Fibroblast of lung (primary cell): ENCODE measurements at regions not wholly inside any gene's neighbourhood (a gene's known extent, or its start where the extent isn't known, plus 50 kb on each side); places are given as distances from the start of the nearest gene placed in this dataset.

Experiments used
- DNase-seq, 2 donors: peaks; one replicate each; pipeline versions ENCODE4 v3.0.0 to v3.0.0-alpha.2; 2010; ENCODE audit warnings: low read depth in 2 of 2
- H2AFZ ChIP-seq: 2 replicates; pipeline ENCODE4 v1.5.1; 2012; ENCODE audit warnings: low read length, control low read depth, inconsistent platforms
- H3K27ac ChIP-seq: 2 replicates; pipeline ENCODE4 v1.5.1; 2011; ENCODE audit warnings: low read length, control low read depth; ENCODE audit not compliant: insufficient read depth
- H3K27me3 ChIP-seq: 2 replicates; pipeline ENCODE4 v1.5.1; 2011; ENCODE audit warnings: mild to moderate bottlenecking, low read length; ENCODE audit not compliant: control insufficient read depth, insufficient read depth
- H3K36me3 ChIP-seq: 2 replicates; pipeline ENCODE4 v1.5.1; 2011; ENCODE audit warnings: low read length; ENCODE audit not compliant: control insufficient read depth, insufficient read depth
- H3K4me1 ChIP-seq: 2 replicates; pipeline ENCODE4 v1.5.1; 2011; ENCODE audit warnings: low read length; ENCODE audit not compliant: control insufficient read depth, insufficient read depth; ENCODE audit errors: extremely low read depth
- H3K4me2 ChIP-seq: 2 replicates; pipeline ENCODE4 v1.5.1; 2011; ENCODE audit warnings: low read length, control low read depth; ENCODE audit not compliant: insufficient read depth; ENCODE audit errors: extremely low read depth
- H3K4me3 ChIP-seq, 4 experiments: fragments of 200-600 bp in 1 of 4; sonication (generic) in 1 of 4; replicated peaks in 1 of 4; 2 replicates each; pipeline ENCODE4 v1.5.1; 2011 to 2016; ENCODE audit warnings: low read length in 4 of 4, low read depth in 3 of 4, mild to moderate bottlenecking in 3 of 4, control low read depth in 2 of 4, inconsistent platforms in 1 of 4, mixed read lengths in 1 of 4; ENCODE audit not compliant: insufficient read depth in 1 of 4; ENCODE audit errors: control extremely low read depth in 1 of 4
- H3K79me2 ChIP-seq: 2 replicates; pipeline ENCODE4 v1.5.1; 2012; ENCODE audit warnings: mild to moderate bottlenecking, low read length, inconsistent platforms; ENCODE audit not compliant: control insufficient read depth, insufficient read depth
- H3K9ac ChIP-seq: 2 replicates; pipeline ENCODE4 v1.5.1; 2011; ENCODE audit warnings: mild to moderate bottlenecking, low read length, control low read depth; ENCODE audit not compliant: insufficient read depth
- H3K9me3 ChIP-seq: 2 replicates; pipeline ENCODE4 v1.5.1; 2012; ENCODE audit warnings: low read depth, low read length; ENCODE audit not compliant: control insufficient read depth, insufficient read depth
- H4K20me1 ChIP-seq: 2 replicates; pipeline ENCODE4 v1.5.1; 2011; ENCODE audit warnings: low read length; ENCODE audit not compliant: control insufficient read depth, insufficient read depth; ENCODE audit errors: extremely low read depth
- EZH2 ChIP-seq: IDR thresholded peaks from 2 replicates; pipeline ENCODE4 v1.5.1; 2012; ENCODE audit warnings: low read length, control low read depth, mild to moderate bottlenecking; ENCODE audit errors: missing control alignments
- TF ChIP-seq, protein P1 (sequence below), 2 donors: IDR thresholded peaks in 1 of 2; conservative IDR thresholded peaks in 1 of 2; 1 replicate in 1 of 2; 2 replicates in 1 of 2; pipeline ENCODE4 v1.5.1; 2011 to 2012; ENCODE audit warnings: low read length in 2 of 2, control low read depth in 1 of 2, inconsistent platforms in 1 of 2, low read depth in 1 of 2, mild to moderate bottlenecking in 1 of 2

DNA sequence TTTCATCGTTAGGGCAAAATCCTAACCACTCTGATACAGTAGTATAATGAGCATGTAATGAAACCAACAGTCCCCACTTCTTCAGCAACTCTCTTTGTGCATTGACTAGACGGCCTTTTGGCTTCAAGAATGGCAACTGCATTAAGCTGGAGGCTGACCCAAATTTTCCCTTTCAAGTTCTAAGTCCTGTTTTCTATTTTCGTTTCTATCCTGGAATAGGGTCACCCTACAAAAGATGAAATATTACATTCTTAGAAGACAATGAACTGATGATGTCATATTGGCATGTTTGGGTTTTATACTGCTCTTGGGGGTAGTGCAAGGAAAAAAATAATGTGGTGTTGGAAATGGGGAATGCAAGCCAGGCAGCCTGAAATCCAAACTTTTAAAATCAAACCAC lies 254.4 kb downstream of the ETAA1 start:
- no peak overlapping the region for H3K9ac ChIP-seq
- H3K36me3 ChIP-seq, result no peaks in the 10 kb centered on the region
- H2AFZ ChIP-seq, result no peak overlapping the region
- TF ChIP-seq, protein P1, sequence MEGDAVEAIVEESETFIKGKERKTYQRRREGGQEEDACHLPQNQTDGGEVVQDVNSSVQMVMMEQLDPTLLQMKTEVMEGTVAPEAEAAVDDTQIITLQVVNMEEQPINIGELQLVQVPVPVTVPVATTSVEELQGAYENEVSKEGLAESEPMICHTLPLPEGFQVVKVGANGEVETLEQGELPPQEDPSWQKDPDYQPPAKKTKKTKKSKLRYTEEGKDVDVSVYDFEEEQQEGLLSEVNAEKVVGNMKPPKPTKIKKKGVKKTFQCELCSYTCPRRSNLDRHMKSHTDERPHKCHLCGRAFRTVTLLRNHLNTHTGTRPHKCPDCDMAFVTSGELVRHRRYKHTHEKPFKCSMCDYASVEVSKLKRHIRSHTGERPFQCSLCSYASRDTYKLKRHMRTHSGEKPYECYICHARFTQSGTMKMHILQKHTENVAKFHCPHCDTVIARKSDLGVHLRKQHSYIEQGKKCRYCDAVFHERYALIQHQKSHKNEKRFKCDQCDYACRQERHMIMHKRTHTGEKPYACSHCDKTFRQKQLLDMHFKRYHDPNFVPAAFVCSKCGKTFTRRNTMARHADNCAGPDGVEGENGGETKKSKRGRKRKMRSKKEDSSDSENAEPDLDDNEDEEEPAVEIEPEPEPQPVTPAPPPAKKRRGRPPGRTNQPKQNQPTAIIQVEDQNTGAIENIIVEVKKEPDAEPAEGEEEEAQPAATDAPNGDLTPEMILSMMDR (conservative IDR thresholded peaks at IDR 0.05 in 1 of 2, IDR thresholded peaks at IDR 0.05 in 1 of 2; ENCODE audit: low read depth in 1 of 2, low read length in 2 of 2), result no peak
- no peak for TF ChIP-seq EZH2
- H3K27me3 ChIP-seq, result no peaks in the 10 kb centered on the region
- H3K79me2 ChIP-seq, result no peaks in the 10 kb centered on the region
- H4K20me1 ChIP-seq, result no peaks in the 10 kb centered on the region
- no peak overlapping the region for H3K4me2 ChIP-seq
- no peak for DNase-seq
- peaks cover 5% of the 10 kb centered on the region for H3K4me1 ChIP-seq
- H3K9me3 ChIP-seq, result no peaks in the 10 kb centered on the region
- no peak overlapping the region for H3K4me3 ChIP-seq
- H3K27ac ChIP-seq, result no peak overlapping the region

DNA sequence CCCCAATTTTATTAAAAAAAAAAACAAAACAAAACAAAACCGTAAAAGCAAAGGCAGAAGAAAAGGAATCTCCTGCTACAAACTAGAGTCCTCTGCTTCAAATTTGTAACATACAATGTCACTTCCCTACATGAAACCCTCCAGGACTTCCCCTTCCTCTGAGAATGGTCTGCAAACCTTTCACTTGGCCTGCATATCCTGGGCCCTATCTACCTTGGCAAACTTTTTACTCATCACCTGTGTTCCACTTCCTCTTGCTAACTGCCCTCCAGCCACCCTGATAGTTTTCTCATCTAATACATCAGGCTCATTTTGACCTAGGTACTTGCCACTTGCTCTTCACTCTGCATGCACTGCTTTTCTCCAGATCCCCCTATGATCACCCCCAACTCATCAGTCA lies 255.5 kb downstream of the ETAA1 start:
- Histone ChIP-seq H3K4me2 (no peak overlapping the region), H3K4me3 (no peak overlapping the region), H3K79me2 (no peaks in the 10 kb centered on the region), H3K4me1 (peaks cover 5% of the 10 kb centered on the region), H3K27me3 (no peaks in the 10 kb centered on the region), H3K9ac (no peak overlapping the region), H3K9me3 (no peaks in the 10 kb centered on the region), H4K20me1 (no peaks in the 10 kb centered on the region), H3K36me3 (no peaks in the 10 kb centered on the region), H2AFZ (no peak overlapping the region), H3K27ac (no peak overlapping the region)
- no peak for TF ChIP-seq EZH2
- TF ChIP-seq, protein P1 (conservative IDR thresholded peaks at IDR 0.05 in 1 of 2, IDR thresholded peaks at IDR 0.05 in 1 of 2; ENCODE audit: low read depth in 1 of 2, low read length in 2 of 2), result no peak
- no peak for DNase-seq

DNA sequence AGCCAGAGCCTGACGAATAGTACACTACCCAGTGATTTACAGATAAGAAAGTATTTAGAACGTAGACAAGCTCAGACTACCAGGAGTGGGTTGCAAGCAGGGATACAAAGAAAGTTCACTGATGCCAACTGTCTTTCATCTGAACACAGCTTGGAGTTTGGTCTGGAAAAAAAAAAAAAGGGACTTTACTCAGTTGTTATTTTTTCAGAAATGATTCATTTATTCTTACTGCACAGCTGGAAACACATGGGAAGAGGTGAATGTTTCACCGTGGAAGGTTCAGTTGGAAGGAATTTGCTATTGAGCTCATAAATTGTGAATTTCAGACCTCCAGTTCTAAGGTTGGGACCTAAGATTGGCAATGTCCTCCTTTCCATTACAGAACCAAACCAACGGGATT lies 259.7 kb downstream of the ETAA1 start:
- H3K9me3 ChIP-seq, result no peaks in the 10 kb centered on the region
- H3K4me1 ChIP-seq, result no peaks in the 10 kb centered on the region
- no peak overlapping the region for H3K4me2 ChIP-seq
- H2AFZ ChIP-seq, result no peak overlapping the region
- no peak overlapping the region for H3K27ac ChIP-seq
- H3K4me3 ChIP-seq, result no peak overlapping the region
- no peaks in the 10 kb centered on the region for H3K27me3 ChIP-seq
- no peaks in the 10 kb centered on the region for H4K20me1 ChIP-seq
- peak; percentile 41 to 80 for DNase-seq
- no peaks in the 10 kb centered on the region for H3K79me2 ChIP-seq
- TF ChIP-seq EZH2, result no peak
- no peaks in the 10 kb centered on the region for H3K36me3 ChIP-seq
- H3K9ac ChIP-seq, result no peak overlapping the region
